Retinal pigment epithelial cell (primary cell): ENCODE measurements at regions not wholly inside any gene's neighbourhood (a gene's known extent, or its start where the extent isn't known, plus 50 kb on each side); places are given as distances from the start of the nearest gene placed in this dataset.

ENCODE experiments used
- DNase-seq: peaks from one replicate; pipeline ENCODE4 v3.0.0-alpha.2; 2010; ENCODE audit warnings: low read depth
- H3K4me3 ChIP-seq: 2 replicates; pipeline ENCODE4 v1.5.1; 2011; ENCODE audit warnings: mild to moderate bottlenecking, low read length, control low read depth, moderate library complexity
- CTCF ChIP-seq: conservative IDR thresholded peaks from 2 replicates; pipeline ENCODE4 v1.5.1; 2011; ENCODE audit warnings: low read depth, low read length, control low read depth, inconsistent platforms

GRCh38 chr12:23041774-23042173, 416.8 kb downstream of the ETNK1 start:
- TF ChIP-seq CTCF = no peak
- no peak for DNase-seq
- no peak overlapping the region for H3K4me3 ChIP-seq

- no peak for TF ChIP-seq CTCF
- no peak for DNase-seq
- no peak overlapping the region for H3K4me3 ChIP-seq
Measured at GRCh38 chr12:23043646-23044045, 418.7 kb downstream of the ETNK1 start.

GRCh38 chr12:23049180-23049579, 424.2 kb downstream of the ETNK1 start:
- DNase-seq = no peak
- TF ChIP-seq CTCF = no peak

GRCh38 chr12:23055004-23055403, 430.0 kb downstream of the ETNK1 start:
- H3K4me3 ChIP-seq = no peak overlapping the region
- DNase-seq = no peak
- peak; percentile 76 for TF ChIP-seq CTCF

More at GRCh38 chr12:23049180-23049579, 424.2 kb downstream of the ETNK1 start:
- no peak overlapping the region for H3K4me3 ChIP-seq

- no peak for TF ChIP-seq CTCF
- DNase-seq = no peak
- no peak overlapping the region for H3K4me3 ChIP-seq
Measured at GRCh38 chr12:23057571-23057970, 432.6 kb downstream of the ETNK1 start.

- no peak for DNase-seq
- TF ChIP-seq CTCF = no peak
- no peak overlapping the region for H3K4me3 ChIP-seq
Measured at GRCh38 chr12:23060161-23060560, 435.2 kb downstream of the ETNK1 start.

- no peak overlapping the region for H3K4me3 ChIP-seq
- no peak for TF ChIP-seq CTCF
- DNase-seq = no peak
Measured at GRCh38 chr12:23063206-23063605, 438.2 kb downstream of the ETNK1 start.
